Spleen (tissue), 7 donors: ENCODE measurements at regions not wholly inside any gene's neighbourhood (a gene's known extent, or its start where the extent isn't known, plus 50 kb on each side); places are given as distances from the start of the nearest gene placed in this dataset.

Experiments
- CTCF ChIP-seq, 11 experiments: fragments of 200-600 bp in 7 of 11; fragments of 450-650 bp in 4 of 11; sonication (generic) in 4 of 11; IDR thresholded peaks in 8 of 11; conservative IDR thresholded peaks in 3 of 11; 1 replicate in 7 of 11; 2 replicates in 4 of 11; pipeline versions ENCODE4 v1.4.0 to v1.8.0; 2016 to 2021; ENCODE audit warnings: antibody characterized with exemption in 11 of 11, inconsistent platforms in 4 of 11, mild to moderate bottlenecking in 1 of 11
- POLR2A ChIP-seq, 3 donors: fragments of 450-650 bp; IDR thresholded peaks; one replicate each; pipeline ENCODE4 v1.5.1; 2017; ENCODE audit warnings: antibody characterized with exemption in 3 of 3, mild to moderate bottlenecking in 1 of 3
- POLR2AphosphoS5 ChIP-seq, 3 donors: sonication (generic); formaldehyde crosslinking; IDR thresholded peaks; one replicate each; pipeline ENCODE4 v1.5.1; 2017; ENCODE audit warnings: antibody characterized with exemption in 3 of 3
- donor health status: DM: no; HTN: no; CAD: no; lungs with moderate emphysema.
- donor health status: DM: no; HTN: no; CAD: no.
- donor health status: DM: no; HTN: no; CAD: no.

DNA sequence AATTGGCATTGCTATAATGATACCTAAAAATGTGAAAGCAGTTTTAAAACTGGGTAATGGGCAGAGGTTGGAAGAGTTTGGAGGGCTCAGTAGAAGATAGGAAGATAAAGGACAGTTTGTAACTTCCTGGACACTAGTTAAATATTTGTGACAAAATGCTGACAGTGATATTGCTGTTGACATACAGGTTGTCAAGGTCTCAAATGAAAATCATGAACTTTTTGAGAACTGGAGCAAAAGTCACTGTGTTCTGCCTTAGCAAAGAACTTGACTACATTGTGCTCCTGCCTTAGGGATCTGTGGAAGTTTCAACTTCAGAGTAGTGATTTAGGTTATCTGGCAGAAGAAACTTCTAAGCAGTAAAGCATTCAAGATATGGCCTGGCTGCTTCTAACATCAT is 113.7 kb upstream of the CD96 start:
- TF ChIP-seq CTCF (IDR thresholded peaks at IDR 0.05 in 8 of 11, conservative IDR thresholded peaks at IDR 0.05 in 3 of 11) (no peak), POLR2A (IDR thresholded peaks at IDR 0.05) (no peak), POLR2AphosphoS5 (IDR thresholded peaks at IDR 0.05) (no peak)
